Smooth muscle cell (in vitro differentiated cells): ENCODE measurements at regions not wholly inside any gene's neighbourhood (a gene's known extent, or its start where the extent isn't known, plus 50 kb on each side); places are given as distances from the start of the nearest gene placed in this dataset.

Source experiments
- DNase-seq: peaks from one replicate; lab custom pipeline; 2025; ENCODE audit not compliant: unreplicated experiment; lab: John Stamatoyannopoulos, UW
- H2AFZ ChIP-seq: fragments of 200-600 bp; sonication (generic); 2 replicates; pipeline ENCODE4 v1.6.0; 2016; ENCODE audit warnings: antibody characterized with exemption, low read depth, mild to moderate bottlenecking
- H3F3A ChIP-seq: fragments of 200-600 bp; sonication (generic); 2 replicates; pipeline ENCODE4 v1.6.0; 2017; ENCODE audit warnings: antibody characterized with exemption, low read depth
- H3K27ac ChIP-seq: fragments of 200-600 bp; sonication (generic); 2 replicates; pipeline ENCODE4 v1.5.1; 2016; ENCODE audit warnings: low read depth, mild to moderate bottlenecking
- H3K27me3 ChIP-seq: fragments of 200-600 bp; sonication (generic); 2 replicates; pipeline ENCODE4 v1.6.1; 2016; ENCODE audit warnings: low read depth, mild to moderate bottlenecking
- H3K36me3 ChIP-seq: fragments of 200-600 bp; sonication (generic); 2 replicates; pipeline ENCODE4 v1.5.1; 2016; ENCODE audit warnings: low read depth
- H3K4me1 ChIP-seq: fragments of 200-600 bp; sonication (generic); 2 replicates; pipeline ENCODE4 v1.5.1; 2016; ENCODE audit warnings: low read depth
- H3K4me2 ChIP-seq: fragments of 200-600 bp; sonication (generic); 2 replicates; pipeline ENCODE4 v1.6.0; 2016; ENCODE audit warnings: mild to moderate bottlenecking
- H3K4me3 ChIP-seq: fragments of 200-600 bp; sonication (generic); 2 replicates; pipeline ENCODE4 v1.5.1; 2016; ENCODE audit warnings: mild to moderate bottlenecking
- H3K79me2 ChIP-seq: fragments of 200-600 bp; sonication (generic); 2 replicates; pipeline ENCODE4 v1.6.0; 2016; ENCODE audit warnings: low read depth, mild to moderate bottlenecking
- H3K9ac ChIP-seq: fragments of 200-600 bp; sonication (generic); 2 replicates; pipeline ENCODE4 v1.6.0; 2016; ENCODE audit warnings: low read depth
- H3K9me3 ChIP-seq: fragments of 200-600 bp; sonication (generic); replicated peaks from 2 replicates; pipeline ENCODE4 v1.5.1; 2016; ENCODE audit warnings: low read depth
- H4K20me1 ChIP-seq: fragments of 200-600 bp; sonication (generic); 2 replicates; pipeline ENCODE4 v1.6.0; 2016; ENCODE audit warnings: low read depth
- WGBS: methylation state at CpG from one replicate; pipeline ENCODE4 v1.1.7; 2016; ENCODE audit warnings: low lambda C conversion rate; 5-methylcytosine and 5-hydroxymethylcytosine counted together
- TF ChIP-seq, protein P1 (sequence below): fragments of 200-600 bp; sonication (generic); IDR thresholded peaks from 2 replicates; pipeline ENCODE4 v1.5.1; 2017; ENCODE audit warnings: borderline replicate concordance, mild to moderate bottlenecking, antibody characterized with exemption; ENCODE audit not compliant: insufficient read depth, poor library complexity, severe bottlenecking

- no peak for DNase-seq
- Histone ChIP-seq H3K4me2 (no peak overlapping the region), H3F3A (no peaks in the 10 kb centered on the region)
Observed at GRCh38 chr7:56483153-56483552, 366.9 kb upstream of the NUPR2 start.

GRCh38 chr7:56479748-56480147 is 363.5 kb upstream of the NUPR2 start:
- Histone ChIP-seq H3K27ac (no peak overlapping the region), H3K4me2 (no peak overlapping the region), H2AFZ (no peak overlapping the region), H3K4me3 (no peak overlapping the region), H3K79me2 (no peaks in the 10 kb centered on the region), H3K27me3 (no peaks in the 10 kb centered on the region), H4K20me1 (no peaks in the 10 kb centered on the region), H3K4me1 (no peaks in the 10 kb centered on the region), H3F3A (no peaks in the 10 kb centered on the region), H3K9me3 (peaks cover 11% of the 10 kb centered on the region), H3K9ac (no peak overlapping the region), H3K36me3 (no peaks in the 10 kb centered on the region)
- no peak for DNase-seq
- 69% methylated on average over 3 of the region's 3 CpGs for WGBS
- TF ChIP-seq, protein P1, sequence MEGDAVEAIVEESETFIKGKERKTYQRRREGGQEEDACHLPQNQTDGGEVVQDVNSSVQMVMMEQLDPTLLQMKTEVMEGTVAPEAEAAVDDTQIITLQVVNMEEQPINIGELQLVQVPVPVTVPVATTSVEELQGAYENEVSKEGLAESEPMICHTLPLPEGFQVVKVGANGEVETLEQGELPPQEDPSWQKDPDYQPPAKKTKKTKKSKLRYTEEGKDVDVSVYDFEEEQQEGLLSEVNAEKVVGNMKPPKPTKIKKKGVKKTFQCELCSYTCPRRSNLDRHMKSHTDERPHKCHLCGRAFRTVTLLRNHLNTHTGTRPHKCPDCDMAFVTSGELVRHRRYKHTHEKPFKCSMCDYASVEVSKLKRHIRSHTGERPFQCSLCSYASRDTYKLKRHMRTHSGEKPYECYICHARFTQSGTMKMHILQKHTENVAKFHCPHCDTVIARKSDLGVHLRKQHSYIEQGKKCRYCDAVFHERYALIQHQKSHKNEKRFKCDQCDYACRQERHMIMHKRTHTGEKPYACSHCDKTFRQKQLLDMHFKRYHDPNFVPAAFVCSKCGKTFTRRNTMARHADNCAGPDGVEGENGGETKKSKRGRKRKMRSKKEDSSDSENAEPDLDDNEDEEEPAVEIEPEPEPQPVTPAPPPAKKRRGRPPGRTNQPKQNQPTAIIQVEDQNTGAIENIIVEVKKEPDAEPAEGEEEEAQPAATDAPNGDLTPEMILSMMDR, result no peak

More at GRCh38 chr7:56483153-56483552, 366.9 kb upstream of the NUPR2 start:
- Histone ChIP-seq H4K20me1 (no peaks in the 10 kb centered on the region), H3K9me3 (peaks cover 22% of the 10 kb centered on the region), H2AFZ (no peak overlapping the region), H3K4me1 (no peaks in the 10 kb centered on the region), H3K4me3 (no peak overlapping the region), H3K79me2 (no peaks in the 10 kb centered on the region), H3K36me3 (no peaks in the 10 kb centered on the region), H3K27me3 (no peaks in the 10 kb centered on the region), H3K9ac (no peak overlapping the region), H3K27ac (no peak overlapping the region)
- 90% methylated on average over 12 of the region's 22 CpGs for WGBS
- TF ChIP-seq, protein P1, result no peak

DNA sequence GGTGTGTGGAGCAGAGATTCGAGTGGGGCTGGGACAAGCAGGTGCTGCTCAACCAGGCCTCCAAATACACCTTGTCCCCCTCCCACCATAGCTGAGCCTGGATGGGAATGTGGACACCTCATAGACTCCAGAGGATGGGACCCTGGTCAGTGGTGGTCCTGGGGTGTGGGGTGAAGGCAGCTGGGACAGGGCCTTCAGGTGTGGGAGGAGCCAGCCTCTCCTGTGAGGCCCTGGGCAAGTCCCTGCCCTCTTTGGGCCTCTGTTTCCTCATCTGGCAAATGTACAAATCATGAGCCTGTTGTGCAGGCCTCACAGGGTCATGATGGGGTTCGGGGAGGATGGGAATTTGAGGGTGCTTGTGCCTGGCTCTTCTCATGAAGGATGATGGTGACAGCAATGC is 362.9 kb upstream of the NUPR2 start:
- H3K4me1 ChIP-seq, result no peaks in the 10 kb centered on the region
- no peaks in the 10 kb centered on the region for H3F3A ChIP-seq
- H3K79me2 ChIP-seq, result no peaks in the 10 kb centered on the region
- 59% methylated on average over 2 of the region's 2 CpGs for WGBS
- peaks cover 11% of the 10 kb centered on the region for H3K9me3 ChIP-seq
- H3K36me3 ChIP-seq, result no peaks in the 10 kb centered on the region
- H3K4me2 ChIP-seq, result no peak overlapping the region
- H3K4me3 ChIP-seq, result no peak overlapping the region
- no peaks in the 10 kb centered on the region for H3K27me3 ChIP-seq
- H4K20me1 ChIP-seq, result no peaks in the 10 kb centered on the region
- H3K9ac ChIP-seq, result no peak overlapping the region
- no peak overlapping the region for H3K27ac ChIP-seq
- TF ChIP-seq, protein P1, result no peak
- no peak overlapping the region for H2AFZ ChIP-seq
- no peak for DNase-seq

DNA sequence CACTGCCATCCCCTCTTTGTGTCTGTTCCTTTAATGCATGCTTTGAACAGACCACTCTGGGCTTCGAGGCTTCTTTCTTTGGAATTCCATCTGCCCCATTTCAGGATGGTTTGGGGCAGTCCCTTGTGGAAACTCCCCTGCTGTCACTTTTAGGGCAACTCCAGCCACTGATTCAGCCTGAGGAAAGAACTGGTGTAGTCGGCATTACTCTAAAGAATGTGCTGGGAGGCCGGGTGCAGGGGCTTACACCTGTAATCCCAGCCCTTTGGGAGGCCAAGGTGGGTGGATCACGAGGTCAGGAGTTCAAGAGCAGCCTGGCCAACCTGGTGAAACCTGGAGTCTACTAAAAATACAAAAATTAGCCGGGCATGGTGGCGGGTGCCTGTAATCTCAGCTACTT is 358.1 kb upstream of the NUPR2 start:
- Histone ChIP-seq H4K20me1 (no peaks in the 10 kb centered on the region), H3K27me3 (no peaks in the 10 kb centered on the region), H3K36me3 (no peaks in the 10 kb centered on the region), H3K4me2 (no peak overlapping the region), H3K4me1 (no peaks in the 10 kb centered on the region), H3K79me2 (no peaks in the 10 kb centered on the region), H3K9ac (no peak overlapping the region), H3F3A (no peaks in the 10 kb centered on the region), H2AFZ (no peak overlapping the region), H3K27ac (no peak overlapping the region), H3K9me3 (peaks cover 24% of the 10 kb centered on the region), H3K4me3 (no peak overlapping the region)
- DNase-seq, result no peak
- WGBS, result 53% methylated on average over 6 of the region's 6 CpGs
- TF ChIP-seq, protein P1, result no peak
